Uterus (tissue), 2 donors: ENCODE measurements at regions not wholly inside any gene's neighbourhood (a gene's known extent, or its start where the extent isn't known, plus 50 kb on each side); places are given as distances from the start of the nearest gene placed in this dataset.

ENCODE experiments used
- CTCF ChIP-seq, 4 experiments: fragments of 200-600 bp in 2 of 4; fragments of 450-650 bp in 2 of 4; sonication (generic) in 2 of 4; IDR thresholded peaks; one replicate each; pipeline ENCODE4 v1.5.1; 2016 to 2019; ENCODE audit warnings: antibody characterized with exemption in 4 of 4, mild to moderate bottlenecking in 2 of 4, moderate library complexity in 1 of 4
- POLR2A ChIP-seq, 2 donors: fragments of 450-650 bp; IDR thresholded peaks; one replicate each; pipeline ENCODE4 v1.6.1; 2016; ENCODE audit warnings: antibody characterized with exemption in 2 of 2, mild to moderate bottlenecking in 1 of 2, moderate library complexity in 1 of 2

- TF ChIP-seq CTCF (IDR thresholded peaks at IDR 0.05) (no peak), POLR2A (IDR thresholded peaks at IDR 0.05) (no peak)
These were observed 517.9 kb downstream of the TBC1D22A start for GRCh38 chr22:47280301-47280700.
